ENCODE measurements at regions not wholly inside any gene's neighbourhood (a gene's known extent, or its start where the extent isn't known, plus 50 kb on each side); places are given as distances from the start of the nearest gene placed in this dataset.
"Not testable (repeated sequence)": the region's sequence is repeated elsewhere in the genome, so short reads cannot be mapped to it uniquely, and the experiment has no call there.

DNA sequence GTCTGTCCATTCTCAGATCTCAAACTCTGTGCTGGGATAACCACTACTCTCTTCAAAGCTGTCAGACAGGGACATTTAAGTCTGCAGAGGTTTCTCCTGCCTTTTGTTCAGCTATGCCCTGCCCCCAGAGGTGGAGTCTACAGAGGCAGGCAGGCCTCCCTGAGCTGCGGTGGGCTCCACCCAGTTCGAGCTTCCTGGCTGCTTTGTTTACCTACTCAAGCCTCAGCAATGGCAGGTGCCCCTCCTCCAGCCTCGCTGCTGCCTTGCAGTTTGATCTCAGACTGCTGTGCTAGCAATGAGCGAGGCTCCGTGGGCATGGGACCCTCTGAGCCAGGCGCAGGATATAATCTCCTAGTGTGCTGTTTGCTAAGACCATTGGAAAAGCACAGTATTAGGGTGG lies 53.1 kb upstream of the HUNK start:
- not testable (repeated sequence) for DNase-seq

DNA sequence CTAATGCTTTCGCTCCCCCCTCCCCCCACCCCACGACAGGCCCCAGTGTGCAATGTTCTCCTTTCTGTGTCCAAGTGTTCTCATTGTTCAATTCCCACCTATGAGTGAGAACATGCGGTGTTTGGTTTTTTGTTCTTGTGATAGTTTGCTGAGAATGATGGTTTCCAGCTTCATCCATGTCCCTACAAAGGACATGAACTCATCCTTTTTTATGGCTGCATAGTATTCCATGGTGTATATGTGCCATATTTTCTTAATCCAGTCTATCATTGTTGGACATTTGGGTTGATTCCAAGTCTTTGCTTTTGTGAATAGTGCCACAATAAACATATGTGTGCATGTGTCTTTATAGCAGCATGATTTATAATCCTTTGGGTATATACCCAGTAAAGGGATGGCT lies 58.5 kb upstream of the HUNK start:
- DNase-seq, result not testable (repeated sequence)

DNA sequence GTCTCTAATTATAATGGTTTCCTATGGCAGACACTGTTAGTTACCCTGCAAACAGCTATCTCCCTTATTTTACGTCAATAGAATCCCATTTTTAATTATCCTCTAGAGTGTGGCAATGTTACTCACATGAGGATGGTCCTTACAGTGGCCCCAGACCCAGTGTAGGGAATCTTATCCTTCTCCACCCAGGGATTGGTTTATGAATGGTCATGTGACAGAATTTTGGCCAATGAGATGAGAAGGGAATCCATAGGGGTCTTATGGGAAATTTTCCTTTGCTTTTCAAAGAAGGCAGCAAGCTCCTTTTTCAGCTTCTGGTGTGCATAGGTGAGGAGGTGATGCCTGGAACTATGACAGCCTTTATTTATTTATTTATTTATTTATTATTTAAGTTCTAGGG lies 59.0 kb upstream of the HUNK start:
- no peak for DNase-seq

DNA sequence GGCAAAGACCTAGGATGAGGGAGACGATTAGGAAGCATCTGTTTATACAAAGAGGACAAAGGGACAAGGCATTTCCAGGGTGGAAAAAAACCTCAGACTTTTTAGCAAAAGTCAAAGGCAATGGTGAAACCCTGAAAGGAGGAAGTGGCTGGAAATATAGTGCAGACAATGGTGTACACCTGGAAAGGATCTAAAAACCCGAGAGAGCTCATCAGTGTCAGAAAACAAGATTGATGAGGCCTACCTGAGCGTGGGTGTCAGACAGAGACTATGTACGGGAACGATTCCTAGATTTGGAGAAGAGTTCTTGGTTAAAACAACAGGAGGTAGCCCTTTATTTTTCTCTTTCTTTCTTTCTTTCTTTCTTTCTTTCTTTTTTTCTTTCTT lies 68.8 kb upstream of the HUNK start:
- DNase-seq, result no peak

DNA sequence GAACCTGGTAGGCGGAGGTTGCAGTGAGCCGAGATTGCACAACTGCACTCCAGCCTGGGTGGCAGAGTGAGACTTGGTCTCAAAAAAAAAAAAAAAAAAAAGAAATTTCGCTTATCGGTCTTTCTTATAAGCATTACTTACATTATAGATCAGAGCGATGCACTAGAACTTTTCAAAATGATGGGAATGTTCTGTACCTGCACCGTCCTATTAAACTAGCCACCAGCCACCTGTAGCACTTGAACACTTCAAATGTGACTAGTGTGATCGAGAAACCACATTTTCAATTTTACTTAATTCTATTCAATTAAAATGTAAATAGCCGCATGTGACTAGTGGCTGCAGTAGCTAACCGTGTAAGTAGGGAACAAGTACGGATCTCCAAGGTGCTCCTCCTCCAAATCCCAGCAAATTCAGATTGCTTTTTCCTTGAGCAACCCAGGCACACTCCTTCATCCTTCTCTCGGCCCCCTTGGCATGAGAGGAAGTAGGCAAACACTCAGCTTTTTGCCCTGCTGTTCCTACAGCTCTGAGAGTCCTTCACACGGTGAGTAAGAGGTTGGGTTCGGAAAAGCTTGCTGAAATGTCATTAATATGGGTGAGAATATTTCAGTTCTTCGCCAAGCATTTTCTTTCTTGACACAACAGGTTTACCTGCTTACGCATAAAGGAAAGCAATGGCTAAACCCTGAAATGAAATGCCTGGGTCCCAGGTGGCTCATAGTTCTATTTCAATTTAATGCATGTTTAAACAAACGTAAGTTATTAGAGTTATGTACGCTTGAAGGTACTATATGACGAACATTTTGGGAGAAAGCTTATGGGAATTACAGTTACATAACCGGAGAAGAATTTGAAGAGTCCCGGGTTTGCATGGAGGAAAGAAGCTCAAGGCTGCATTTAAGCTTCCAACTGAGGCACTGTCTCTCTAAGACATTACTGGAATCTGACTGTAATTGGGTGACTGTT lies 69.5 kb upstream of the HUNK start:
- DNase-seq, result no peak

DNA sequence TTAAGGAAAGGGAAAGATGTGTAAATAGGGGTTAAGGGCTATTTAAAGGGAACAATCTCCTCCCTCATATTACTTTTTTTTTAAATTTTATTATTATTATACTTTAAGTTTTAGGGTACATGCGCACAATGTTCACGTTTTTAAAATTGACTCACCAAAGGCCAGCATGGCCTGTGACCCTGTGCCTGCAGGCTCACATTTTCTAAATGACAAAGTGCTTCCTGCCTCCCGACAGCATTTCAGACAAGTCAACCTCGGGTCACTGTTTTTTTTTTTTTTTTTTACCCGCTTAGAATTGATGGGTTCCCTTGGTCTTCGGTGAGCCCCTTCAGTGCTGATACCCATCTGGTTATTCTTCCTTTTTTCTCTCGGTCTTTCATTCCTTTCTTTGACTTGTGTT lies 70.4 kb upstream of the SCAF4 start:
- no peak for DNase-seq

DNA sequence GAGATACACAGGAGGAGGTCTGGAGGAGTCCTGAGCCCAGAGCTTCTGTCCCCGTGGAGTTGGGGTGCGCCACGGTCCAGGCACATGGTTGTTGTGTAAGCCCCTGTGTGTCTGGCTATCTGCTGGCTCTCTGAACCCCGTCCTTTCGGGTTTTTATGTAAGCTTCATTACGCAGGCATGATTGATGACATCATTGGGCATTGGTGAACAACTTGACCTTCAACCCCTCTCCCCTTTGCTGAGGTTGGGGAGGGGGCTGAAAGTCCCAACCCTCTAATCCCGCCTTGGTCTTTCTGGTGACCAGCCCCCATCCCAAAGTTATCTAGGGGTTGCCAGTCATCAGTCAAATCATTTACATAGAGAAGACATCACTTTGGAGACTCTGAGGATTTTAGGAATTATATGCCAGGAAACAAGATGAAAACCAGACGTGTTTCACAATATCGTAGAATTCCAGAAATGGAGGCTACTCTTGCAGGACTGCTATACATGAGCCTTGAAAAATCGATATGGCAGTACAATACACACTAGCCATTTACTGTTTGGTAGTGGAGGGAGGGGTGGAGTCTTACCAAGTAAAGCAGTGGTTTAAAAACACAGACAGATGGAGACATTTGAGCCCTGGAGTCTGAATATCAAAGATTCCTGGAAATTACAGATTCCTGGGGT lies 69.8 kb upstream of the SCAF4 start:
- no peak for DNase-seq

DNA sequence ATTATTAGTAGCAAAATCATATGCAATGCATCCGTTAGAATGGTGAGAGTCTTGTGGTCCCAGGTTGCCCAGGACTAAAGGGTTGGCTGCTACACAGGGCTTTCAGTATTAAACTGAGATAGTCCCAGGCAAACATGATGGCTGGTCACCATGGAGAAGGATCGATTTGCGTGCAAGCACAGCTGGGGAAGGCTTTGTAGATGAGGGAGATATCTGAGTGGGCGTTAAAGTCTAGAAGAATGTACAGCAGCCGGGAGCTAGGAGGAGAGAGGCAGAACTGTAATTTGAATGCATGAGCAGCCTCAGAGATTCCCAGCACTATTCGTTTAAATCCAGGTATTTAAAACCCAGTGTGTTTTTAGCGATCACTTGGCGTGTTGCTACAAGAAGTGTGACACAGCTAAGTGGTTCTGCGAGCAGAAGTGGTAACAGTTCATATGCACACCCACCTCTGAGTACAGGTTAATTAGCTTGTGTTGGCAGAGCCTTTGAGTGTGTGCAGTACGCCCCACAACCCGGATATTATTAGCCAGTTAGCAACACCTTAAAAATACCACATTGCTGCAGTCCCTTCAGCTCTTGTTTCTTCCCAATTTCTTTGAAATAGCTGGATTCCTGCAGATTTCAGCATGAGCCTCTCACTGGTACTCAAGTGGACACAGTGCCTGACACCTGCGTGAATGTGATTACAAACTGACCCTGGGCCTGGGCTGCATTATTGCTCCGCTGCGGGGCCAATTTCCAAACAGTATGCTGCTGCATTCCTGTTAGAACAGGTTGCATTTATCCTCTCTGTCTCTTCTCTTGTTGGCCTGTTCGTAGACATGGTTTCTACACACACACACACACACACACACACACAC lies 67.2 kb upstream of the SCAF4 start:
- no peak for DNase-seq

DNA sequence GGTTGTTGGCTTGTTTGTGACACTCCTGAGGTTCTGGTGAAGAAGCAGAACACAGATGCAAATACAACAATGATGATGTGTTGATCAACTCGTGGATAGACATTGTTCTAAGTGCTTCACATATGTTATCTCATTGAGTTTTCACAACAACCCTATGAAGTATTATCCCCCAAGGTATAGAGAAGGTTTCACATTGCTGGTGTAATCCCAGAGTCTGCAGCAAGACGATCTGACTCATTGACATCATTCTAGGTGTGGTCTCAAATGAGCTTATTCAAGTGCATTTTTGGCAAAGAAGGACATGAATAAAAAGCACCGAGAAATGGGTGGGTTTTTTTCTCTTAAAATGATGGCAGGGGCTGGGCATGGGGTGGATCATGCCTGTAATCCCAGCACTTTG lies 64.1 kb upstream of the SCAF4 start:
- DNase-seq, result no peak

DNA sequence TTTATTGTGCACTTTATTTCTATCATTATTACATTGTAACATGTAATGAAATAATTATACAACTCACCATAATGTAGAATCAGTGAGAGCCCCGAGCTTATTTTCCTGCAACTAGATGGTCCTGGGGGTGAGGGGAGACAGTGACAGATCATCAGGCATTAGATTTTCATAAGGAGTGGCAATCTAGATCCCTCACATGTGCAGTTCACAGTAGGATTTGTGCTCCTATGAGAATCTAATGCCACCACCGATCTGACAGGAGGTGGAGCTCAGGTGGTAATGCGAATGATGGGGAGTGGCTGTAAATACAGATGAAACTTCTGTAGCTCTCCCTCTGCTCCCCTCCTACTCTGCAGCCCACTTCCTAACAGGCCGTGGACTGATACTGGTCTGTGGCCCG lies 58.5 kb upstream of the SCAF4 start:
- DNase-seq, result not testable (repeated sequence)

DNA sequence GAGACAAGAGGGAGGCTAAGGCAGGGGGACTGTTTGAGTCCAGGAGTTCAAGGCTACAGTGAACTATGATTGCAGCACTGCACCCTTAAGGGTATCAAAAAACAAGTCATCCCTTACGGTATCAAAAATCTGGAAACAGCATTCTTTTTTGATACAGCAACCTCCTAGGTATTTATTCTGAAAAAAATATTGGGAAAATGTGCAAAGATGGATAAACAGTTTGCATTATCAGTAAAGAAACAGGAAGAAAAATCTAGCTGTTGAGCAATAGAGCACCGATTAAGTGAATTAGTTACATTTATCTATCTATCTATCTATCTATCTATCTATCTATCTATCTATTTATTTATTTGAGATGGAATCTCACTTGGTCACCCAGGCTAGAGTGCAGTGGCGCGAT lies 56.7 kb upstream of the SCAF4 start:
- DNase-seq, result no peak

DNA sequence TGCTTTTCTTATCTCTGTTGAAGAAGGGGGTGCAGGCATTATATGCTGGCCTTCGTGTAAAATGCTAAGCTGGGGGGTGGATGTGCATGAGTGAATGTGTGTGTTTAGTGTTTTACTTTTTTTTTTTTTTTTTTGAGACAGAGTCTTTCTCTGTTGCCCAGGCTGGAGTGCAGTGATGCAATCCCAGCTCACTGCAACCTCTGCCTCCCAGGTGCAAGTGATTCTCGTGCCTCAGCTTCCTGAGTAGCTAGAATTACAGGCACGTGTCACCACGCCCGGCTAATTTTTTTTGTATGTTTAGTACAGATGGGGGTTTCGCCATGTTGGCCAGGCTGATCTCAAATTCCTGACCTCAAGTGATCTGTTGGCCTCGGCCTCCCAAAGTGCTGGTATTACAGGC lies 55.8 kb upstream of the SCAF4 start:
- DNase-seq, result not testable (repeated sequence)

DNA sequence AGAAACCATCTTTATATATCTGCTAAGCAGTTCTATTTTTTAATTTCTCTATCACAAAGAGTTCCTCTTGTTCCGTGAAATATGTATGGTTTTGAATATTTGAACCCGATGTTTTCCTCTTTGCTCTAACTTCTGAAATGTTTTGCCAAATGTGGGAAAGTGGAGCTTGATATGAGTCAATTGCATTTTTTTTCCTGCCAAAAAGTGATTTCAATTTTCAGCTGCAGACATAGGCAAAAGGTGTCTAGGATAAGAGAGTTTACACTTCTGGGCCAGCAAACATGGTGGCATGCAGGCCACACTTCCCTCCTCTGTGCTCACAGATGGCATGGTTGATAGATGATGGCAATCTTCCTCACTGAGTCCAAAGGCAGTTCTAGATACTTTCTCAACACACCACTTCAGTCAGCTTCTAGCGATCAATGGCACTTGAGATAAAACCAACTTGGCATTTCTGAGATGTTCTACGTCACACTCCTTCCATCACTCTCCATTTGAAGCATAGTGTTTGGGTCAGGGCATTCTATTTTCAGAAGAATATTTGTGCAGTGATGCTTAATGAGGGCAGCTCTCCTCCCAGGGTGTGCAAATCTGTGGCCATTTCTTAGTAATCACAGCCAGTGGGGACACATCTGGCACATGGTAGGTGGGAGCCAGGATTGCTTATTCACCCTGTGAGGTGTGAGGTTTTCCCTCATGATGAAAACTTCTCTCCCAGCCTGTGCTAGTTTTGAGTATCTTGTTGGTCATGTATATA lies 54.4 kb upstream of the SCAF4 start:
- DNase-seq, result no peak

DNA sequence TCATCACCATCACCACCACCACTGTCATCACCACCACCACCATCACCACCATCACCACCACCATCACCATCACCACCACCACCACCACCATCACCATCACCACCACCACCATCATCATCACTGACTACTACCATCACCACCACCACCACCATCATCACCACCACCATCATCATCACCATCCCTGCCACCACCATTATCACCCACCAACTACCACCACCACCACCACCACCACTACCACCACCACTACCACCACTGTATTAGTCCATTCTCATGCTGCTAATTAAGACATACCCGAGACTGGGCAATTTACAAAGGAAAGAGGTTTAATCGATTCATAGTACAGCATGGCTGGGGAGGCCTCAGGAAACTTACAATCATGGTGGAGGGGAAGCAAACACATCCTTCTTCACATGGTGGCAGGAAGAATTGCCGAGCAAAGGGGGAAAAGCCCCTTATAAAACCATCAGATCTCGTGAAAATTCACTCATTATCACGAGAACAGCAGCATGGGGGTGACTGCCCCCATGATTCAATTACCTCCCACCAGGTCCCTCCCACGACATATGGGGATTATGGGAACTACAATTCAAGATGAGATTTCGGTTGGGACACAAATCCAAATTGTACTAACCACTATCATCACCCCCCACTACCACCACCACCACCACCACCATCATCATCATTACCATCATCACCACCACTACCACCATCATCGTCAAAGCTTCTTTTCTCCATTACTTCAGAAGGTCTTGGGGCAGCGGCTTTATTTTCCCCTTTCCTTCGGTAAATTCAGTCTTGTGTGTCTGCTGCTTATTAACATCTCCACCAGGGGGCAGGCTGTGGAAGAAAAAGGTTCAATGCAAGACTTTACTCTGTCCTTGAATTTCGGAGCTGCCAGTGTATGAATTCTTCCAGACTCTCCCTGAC lies 53.6 kb upstream of the SCAF4 start:
- DNase-seq, result peak; percentile 34

DNA sequence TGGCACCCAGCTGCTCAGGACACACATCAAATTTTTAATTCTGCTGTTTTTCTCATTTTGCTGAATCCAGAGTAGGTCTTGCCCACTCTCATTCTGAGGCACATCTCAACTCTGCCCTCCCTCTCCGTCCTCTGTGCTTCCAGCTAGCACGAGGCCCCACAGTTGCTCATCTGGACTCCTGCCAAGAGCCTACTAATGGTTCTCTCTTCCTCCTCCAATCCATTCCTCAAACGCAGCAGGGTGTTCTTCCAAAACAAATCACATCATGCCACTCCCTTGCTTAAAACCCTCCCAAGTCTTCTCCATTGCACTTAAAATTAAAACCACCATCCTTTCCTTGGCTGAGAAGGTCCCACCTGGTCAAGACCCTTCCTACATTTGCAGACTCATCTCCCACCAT lies 49.8 kb upstream of the SCAF4 start:
- no peak for DNase-seq

Data from activated CD4-positive, CD25-positive, alpha-beta regulatory T cell treated with anti-CD3 and anti-CD28 coated beads, Interleukin-2, amount 50 U/mL, for 72 hours (primary cell).